ENCODE measurements at regions not wholly inside any gene's neighbourhood (a gene's known extent, or its start where the extent isn't known, plus 50 kb on each side); places are given as distances from the start of the nearest gene placed in this dataset.

- Histone ChIP-seq H3K27ac (ENCODE audit: low read length) (no peak overlapping the region), H3K4me3 (ENCODE audit: low read length) (no peak overlapping the region), H3K27me3 (ENCODE audit: insufficient read depth, low read depth, low read length) (no peaks in the 10 kb centered on the region), H3F3A (ENCODE audit: insufficient read depth, low read length, poor library complexity, severe bottlenecking) (no peaks in the 10 kb centered on the region), H4K20me1 (ENCODE audit: insufficient read depth) (no peaks in the 10 kb centered on the region), H3K36me3 (ENCODE audit: insufficient read depth, low read length) (no peaks in the 10 kb centered on the region), H2AFZ (ENCODE audit: low read depth, low read length) (no peak overlapping the region), H3K9me2 (ENCODE audit: insufficient read depth, low read length) (no peaks in the 10 kb centered on the region), H3K79me2 (replicated peaks; ENCODE audit: insufficient read depth, low read length) (no peaks in the 10 kb centered on the region), H3K4me2 (ENCODE audit: low read length) (no peak overlapping the region), H3K9me3 (ENCODE audit: low read length) (no peaks in the 10 kb centered on the region), H3K9ac (ENCODE audit: low read length) (no peak overlapping the region)
- no peak for TF ChIP-seq RAD21 (conservative IDR thresholded peaks at IDR 0.05)
- TF ChIP-seq SMC3 (conservative IDR thresholded peaks at IDR 0.05; ENCODE audit: poor library complexity): no peak
- TF ChIP-seq MXI1 (conservative IDR thresholded peaks at IDR 0.05; ENCODE audit: poor library complexity, severe bottlenecking): no peak
- no peak for TF ChIP-seq EZH2 (IDR thresholded peaks at IDR 0.05; ENCODE audit: borderline replicate concordance, insufficient read depth, low read length, poor library complexity, severe bottlenecking)
- TF ChIP-seq EP300 (conservative IDR thresholded peaks at IDR 0.05; ENCODE audit: poor library complexity, severe bottlenecking): no peak
- no peak for TF ChIP-seq CTCF (IDR thresholded peaks at IDR 0.05; ENCODE audit: poor library complexity, severe bottlenecking)
- no peak for TF ChIP-seq TAF1 (IDR thresholded peaks at IDR 0.05; ENCODE audit: low read depth)
- no peak for TF ChIP-seq POLR2AphosphoS5 (IDR thresholded peaks at IDR 0.05)
- TF ChIP-seq REST (IDR thresholded peaks at IDR 0.05; ENCODE audit: borderline replicate concordance): no peak
Measured at GRCh38 chr3:194931347-194931746, 245.7 kb downstream of the FAM43A start.

- H3K4me2 ChIP-seq (ENCODE audit: low read length): no peak overlapping the region
- TF ChIP-seq TAF1 (IDR thresholded peaks at IDR 0.05; ENCODE audit: low read depth): no peak
- TF ChIP-seq RAD21 (conservative IDR thresholded peaks at IDR 0.05): no peak
- TF ChIP-seq MXI1 (conservative IDR thresholded peaks at IDR 0.05; ENCODE audit: poor library complexity, severe bottlenecking): no peak
- H3K9me2 ChIP-seq (ENCODE audit: insufficient read depth, low read length): no peaks in the 10 kb centered on the region
- no peak overlapping the region for H3K4me3 ChIP-seq (ENCODE audit: low read length)
- no peaks in the 10 kb centered on the region for H4K20me1 ChIP-seq (ENCODE audit: insufficient read depth)
- H3K9ac ChIP-seq (ENCODE audit: low read length): no peak overlapping the region
- H3K27ac ChIP-seq (ENCODE audit: low read length): no peak overlapping the region
- no peaks in the 10 kb centered on the region for H3K27me3 ChIP-seq (ENCODE audit: insufficient read depth, low read depth, low read length)
- H3K9me3 ChIP-seq (ENCODE audit: low read length): no peaks in the 10 kb centered on the region
- H3F3A ChIP-seq (ENCODE audit: insufficient read depth, low read length, poor library complexity, severe bottlenecking): no peaks in the 10 kb centered on the region
- H3K36me3 ChIP-seq (ENCODE audit: insufficient read depth, low read length): no peaks in the 10 kb centered on the region
- H3K79me2 ChIP-seq (replicated peaks; ENCODE audit: insufficient read depth, low read length): no peaks in the 10 kb centered on the region
- H2AFZ ChIP-seq (ENCODE audit: low read depth, low read length): no peak overlapping the region
Measured at GRCh38 chr3:194931865-194932264, 246.2 kb downstream of the FAM43A start.

GRCh38 chr3:194933465-194933864 is 247.8 kb downstream of the FAM43A start:
- Histone ChIP-seq H3K9me3 (ENCODE audit: low read length) (no peaks in the 10 kb centered on the region), H3K9ac (ENCODE audit: low read length) (no peak overlapping the region), H3K36me3 (ENCODE audit: insufficient read depth, low read length) (no peaks in the 10 kb centered on the region), H3K9me2 (ENCODE audit: insufficient read depth, low read length) (no peaks in the 10 kb centered on the region), H3K4me3 (ENCODE audit: low read length) (no peak overlapping the region), H3F3A (ENCODE audit: insufficient read depth, low read length, poor library complexity, severe bottlenecking) (no peaks in the 10 kb centered on the region), H3K4me2 (ENCODE audit: low read length) (no peak overlapping the region), H2AFZ (ENCODE audit: low read depth, low read length) (no peak overlapping the region), H3K79me2 (replicated peaks; ENCODE audit: insufficient read depth, low read length) (no peaks in the 10 kb centered on the region), H3K27me3 (ENCODE audit: insufficient read depth, low read depth, low read length) (no peaks in the 10 kb centered on the region), H3K27ac (ENCODE audit: low read length) (no peak overlapping the region), H4K20me1 (ENCODE audit: insufficient read depth) (no peaks in the 10 kb centered on the region)
- TF ChIP-seq MXI1 (conservative IDR thresholded peaks at IDR 0.05; ENCODE audit: poor library complexity, severe bottlenecking) (no peak), EP300 (conservative IDR thresholded peaks at IDR 0.05; ENCODE audit: poor library complexity, severe bottlenecking) (no peak), POLR2AphosphoS5 (IDR thresholded peaks at IDR 0.05) (no peak), RAD21 (conservative IDR thresholded peaks at IDR 0.05) (no peak), EZH2 (IDR thresholded peaks at IDR 0.05; ENCODE audit: borderline replicate concordance, insufficient read depth, low read length, poor library complexity, severe bottlenecking) (no peak), CTCF (IDR thresholded peaks at IDR 0.05; ENCODE audit: poor library complexity, severe bottlenecking) (no peak), REST (IDR thresholded peaks at IDR 0.05; ENCODE audit: borderline replicate concordance) (no peak), SMC3 (conservative IDR thresholded peaks at IDR 0.05; ENCODE audit: poor library complexity) (no peak), TAF1 (IDR thresholded peaks at IDR 0.05; ENCODE audit: low read depth) (no peak)
